ENCODE measurements at regions not wholly inside any gene's neighbourhood (a gene's known extent, or its start where the extent isn't known, plus 50 kb on each side); places are given as distances from the start of the nearest gene placed in this dataset.

DNA sequence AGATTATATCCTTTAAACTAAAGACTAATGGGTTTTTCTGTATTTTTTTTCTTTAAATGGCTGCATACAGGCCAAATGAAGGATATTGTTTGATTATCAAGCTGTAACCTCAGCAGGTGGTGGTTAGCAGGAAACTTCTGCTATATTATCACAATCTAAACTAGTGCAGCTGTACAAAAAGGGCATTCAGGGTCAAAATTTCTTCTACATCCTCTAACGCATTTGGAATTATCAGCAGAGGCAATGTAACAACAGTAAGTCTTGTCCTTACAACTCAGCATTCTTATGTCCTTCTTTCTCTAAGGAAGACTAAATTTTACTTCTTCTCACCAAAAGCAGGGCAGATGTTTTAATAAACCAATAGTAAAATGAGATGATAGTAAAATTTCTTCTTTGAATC lies 135.8 kb upstream of the FN1 start:
- CTCF ChIA-PET: interaction anchor here (0.6 to 1.7 kb wide), 4 partner anchors 23 to 84 kb away, joined by 3 to 5 read pairs (median 4); no protein-coding TSS in a partner anchor
- WGBS (ENCODE audit: insufficient coverage, insufficient replicate concordance, low lambda C conversion rate, missing lambda C conversion rate): 0% methylated on average over 1 of the region's 1 CpG
- Histone ChIP-seq H3K9me3 (replicated peaks; ENCODE audit: control insufficient read depth, insufficient read depth, low read length) (no peaks in the 10 kb centered on the region), H3K9ac (ENCODE audit: control insufficient read depth, insufficient read depth, low read length) (no peak overlapping the region), H3K27me3 (replicated peaks in 1 of 2; ENCODE audit: control insufficient read depth in 2 of 2, insufficient read depth in 2 of 2, low read length in 1 of 2) (no peaks in the 10 kb centered on the region), H2AFZ (ENCODE audit: control insufficient read depth, low read depth, low read length) (no peak overlapping the region), H3K36me3 (ENCODE audit: control insufficient read depth in 2 of 2, insufficient read depth in 2 of 2, low read length in 1 of 2) (no peaks in the 10 kb centered on the region), H3K4me2 (ENCODE audit: control insufficient read depth, insufficient read depth) (no peak overlapping the region), H4K20me1 (ENCODE audit: control insufficient read depth, insufficient read depth) (no peaks in the 10 kb centered on the region), H3K4me3 (no peak overlapping the region), H3K4me1 (ENCODE audit: control insufficient read depth, insufficient read depth, low read length) (no peaks in the 10 kb centered on the region), H3K27ac (ENCODE audit: control insufficient read depth, insufficient read depth) (no peak overlapping the region), H3K79me2 (ENCODE audit: control insufficient read depth, insufficient read depth, low read length) (no peaks in the 10 kb centered on the region)
- intact Hi-C loops (cut with micrococcal nuclease; ENCODE audit: unreplicated experiment): no loop called here
- in situ Hi-C loops (cut with MboI): no loop called here
- BruUV-seq (replicated peaks): no TSS peak
- no peak for TF ChIP-seq JUND (IDR thresholded peaks at IDR 0.05; ENCODE audit: low read depth, low read length)
- TF ChIP-seq, protein P1, sequence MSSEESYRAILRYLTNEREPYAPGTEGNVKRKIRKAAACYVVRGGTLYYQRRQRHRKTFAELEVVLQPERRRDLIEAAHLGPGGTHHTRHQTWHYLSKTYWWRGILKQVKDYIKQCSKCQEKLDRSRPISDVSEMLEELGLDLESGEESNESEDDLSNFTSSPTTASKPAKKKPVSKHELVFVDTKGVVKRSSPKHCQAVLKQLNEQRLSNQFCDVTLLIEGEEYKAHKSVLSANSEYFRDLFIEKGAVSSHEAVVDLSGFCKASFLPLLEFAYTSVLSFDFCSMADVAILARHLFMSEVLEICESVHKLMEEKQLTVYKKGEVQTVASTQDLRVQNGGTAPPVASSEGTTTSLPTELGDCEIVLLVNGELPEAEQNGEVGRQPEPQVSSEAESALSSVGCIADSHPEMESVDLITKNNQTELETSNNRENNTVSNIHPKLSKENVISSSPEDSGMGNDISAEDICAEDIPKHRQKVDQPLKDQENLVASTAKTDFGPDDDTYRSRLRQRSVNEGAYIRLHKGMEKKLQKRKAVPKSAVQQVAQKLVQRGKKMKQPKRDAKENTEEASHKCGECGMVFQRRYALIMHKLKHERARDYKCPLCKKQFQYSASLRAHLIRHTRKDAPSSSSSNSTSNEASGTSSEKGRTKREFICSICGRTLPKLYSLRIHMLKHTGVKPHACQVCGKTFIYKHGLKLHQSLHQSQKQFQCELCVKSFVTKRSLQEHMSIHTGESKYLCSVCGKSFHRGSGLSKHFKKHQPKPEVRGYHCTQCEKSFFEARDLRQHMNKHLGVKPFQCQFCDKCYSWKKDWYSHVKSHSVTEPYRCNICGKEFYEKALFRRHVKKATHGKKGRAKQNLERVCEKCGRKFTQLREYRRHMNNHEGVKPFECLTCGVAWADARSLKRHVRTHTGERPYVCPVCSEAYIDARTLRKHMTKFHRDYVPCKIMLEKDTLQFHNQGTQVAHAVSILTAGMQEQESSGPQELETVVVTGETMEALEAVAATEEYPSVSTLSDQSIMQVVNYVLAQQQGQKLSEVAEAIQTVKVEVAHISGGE (CRISPR knock-in tag; IDR thresholded peaks at IDR 0.05): no peak
- no peak for TF ChIP-seq CREB1 (IDR thresholded peaks at IDR 0.05; ENCODE audit: low read depth)
- TF ChIP-seq ZNF24 (IDR thresholded peaks at IDR 0.05): no peak
- no peak for TF ChIP-seq MYC (IDR thresholded peaks at IDR 0.05; ENCODE audit: insufficient read depth, insufficient read length, insufficient replicate concordance, low read length, severe bottlenecking)
- TF ChIP-seq EP300 (IDR thresholded peaks at IDR 0.05; ENCODE audit: borderline replicate concordance in 1 of 2, control insufficient read depth in 1 of 2, low read depth in 2 of 2, low read length in 2 of 2): no peak
- no peak for TF ChIP-seq MYB (IDR thresholded peaks at IDR 0.05; ENCODE audit: borderline replicate concordance, low read depth, low read length)
- DNase-seq (ENCODE audit: low read depth, low spot score) (no peak), FAIRE-seq (no peak), ATAC-seq (no peak)
- SMC1A ChIA-PET (ENCODE audit: uncharacterized antibody, unreplicated experiment): interaction anchor here (0.9 to 3.2 kb wide), 6 partner anchors 9 to 105 kb away, joined by 3 to 18 read pairs (median 5); no protein-coding TSS in a partner anchor
- POLR2A ChIA-PET: interaction anchor here (1.0 kb wide), 1 partner anchor 42 kb away, joined by 3 read pairs; no protein-coding TSS in a partner anchor
- RAD21 ChIA-PET (ENCODE audit: unreplicated experiment): no interaction called here
